Lower lobe of right lung (tissue), 2 donors: ENCODE measurements at regions not wholly inside any gene's neighbourhood (a gene's known extent, or its start where the extent isn't known, plus 50 kb on each side); places are given as distances from the start of the nearest gene placed in this dataset.
"Not testable (repeated sequence)": the region's sequence is repeated elsewhere in the genome, so short reads cannot be mapped to it uniquely, and the experiment has no call there.

Source experiments
- ATAC-seq, 2 donors: fragments of 200-7000 bp; cut with Tn5 transposase; one replicate each; pipeline ENCODE4 v1.9.1; 2020 to 2022; ENCODE audit warnings: mild to moderate bottlenecking in 2 of 2, moderate library complexity in 2 of 2
- DNase-seq: peaks from one replicate; pipeline ENCODE4 v3.0.0-alpha.2; 2020
- H3K27ac ChIP-seq: fragments of 200-600 bp; one replicate; pipeline ENCODE4 v1.8.0; 2022
- H3K27me3 ChIP-seq: fragments of 200-600 bp; one replicate; pipeline ENCODE4 v1.8.0; 2022; ENCODE audit warnings: low read depth
- H3K36me3 ChIP-seq: fragments of 200-600 bp; one replicate; pipeline ENCODE4 v1.8.0; 2022; ENCODE audit warnings: mild to moderate bottlenecking
- H3K4me1 ChIP-seq: fragments of 200-600 bp; one replicate; pipeline ENCODE4 v1.8.0; 2022
- H3K4me3 ChIP-seq: fragments of 200-600 bp; one replicate; pipeline ENCODE4 v1.8.0; 2022; ENCODE audit warnings: mild to moderate bottlenecking
- H3K9me3 ChIP-seq: fragments of 200-600 bp; one replicate; pipeline ENCODE4 v1.8.0; 2022
- CTCF ChIP-seq: fragments of 200-600 bp; IDR thresholded peaks from one replicate; pipeline ENCODE4 v1.8.0; 2022; ENCODE audit warnings: antibody characterized with exemption, mild to moderate bottlenecking
- intact Hi-C: fragments of 100-400 bp; cut with DNase I; formaldehyde crosslinking; loops from one replicate; pipeline ENCODE4 v1.11.0; 2022
- donor health status: DM: no; HTN: yes; CAD: no; lungs with severe emphysema.

- no peak for ATAC-seq
- DNase-seq, result no peak
- Histone ChIP-seq H3K27me3 (no peaks in the 10 kb centered on the region), H3K36me3 (no peaks in the 10 kb centered on the region), H3K4me1 (peaks cover 9% of the 10 kb centered on the region), H3K27ac (peak overlapping the region; percentile 100), H3K9me3 (no peaks in the 10 kb centered on the region), H3K4me3 (peak overlapping the region; percentile 81)
- no peak for TF ChIP-seq CTCF
- intact Hi-C loops, result no loop called here
These were observed 69.1 kb upstream of the EP300 start for GRCh38 chr22:41023299-41023623.

GRCh38 chr22:41028841-41029240 lies 63.6 kb upstream of the EP300 start:
- Histone ChIP-seq H3K36me3 (no peaks in the 10 kb centered on the region), H3K27me3 (no peaks in the 10 kb centered on the region), H3K9me3 (no peaks in the 10 kb centered on the region), H3K4me1 (peaks cover 10% of the 10 kb centered on the region), H3K27ac (peak overlapping the region; percentile 53), H3K4me3 (no peak overlapping the region)
- ATAC-seq, result peak; percentile 73 to 78
- no peak for TF ChIP-seq CTCF
- DNase-seq, result no peak
- intact Hi-C loops, result no loop called here

GRCh38 chr22:41030891-41031290 lies 61.5 kb upstream of the EP300 start:
- Histone ChIP-seq H3K27ac (no peak overlapping the region), H3K9me3 (no peaks in the 10 kb centered on the region), H3K36me3 (no peaks in the 10 kb centered on the region), H3K4me1 (peaks cover 10% of the 10 kb centered on the region), H3K4me3 (no peak overlapping the region), H3K27me3 (no peaks in the 10 kb centered on the region)
- ATAC-seq, result no peak
- intact Hi-C loops, result no loop called here
- TF ChIP-seq CTCF, result no peak
- no peak for DNase-seq

- no peaks in the 10 kb centered on the region for H3K4me1 ChIP-seq
- intact Hi-C loops, result no loop called here
- ATAC-seq (no peak), DNase-seq (no peak)
- no peak overlapping the region for H3K27ac ChIP-seq
- H3K36me3 ChIP-seq, result no peaks in the 10 kb centered on the region
- TF ChIP-seq CTCF, result no peak
- no peaks in the 10 kb centered on the region for H3K27me3 ChIP-seq
- H3K4me3 ChIP-seq, result no peak overlapping the region
- no peaks in the 10 kb centered on the region for H3K9me3 ChIP-seq
These were observed 57.7 kb upstream of the EP300 start for GRCh38 chr22:41034706-41035105.

GRCh38 chr22:41036924-41037323 lies 55.5 kb upstream of the EP300 start:
- no peak for TF ChIP-seq CTCF
- no peaks in the 10 kb centered on the region for H3K27me3 ChIP-seq
- no peak for DNase-seq

GRCh38 chr22:41038732-41039131 lies 53.7 kb upstream of the EP300 start:
- Histone ChIP-seq H3K4me1 (no peaks in the 10 kb centered on the region), H3K9me3 (no peaks in the 10 kb centered on the region), H3K27ac (no peak overlapping the region), H3K36me3 (no peaks in the 10 kb centered on the region), H3K4me3 (no peak overlapping the region), H3K27me3 (no peaks in the 10 kb centered on the region)
- TF ChIP-seq CTCF, result no peak
- peak; percentile 49 to 72 for ATAC-seq
- DNase-seq, result no peak
- intact Hi-C loops, result no loop called here

More at GRCh38 chr22:41036924-41037323, 55.5 kb upstream of the EP300 start:
- no peaks in the 10 kb centered on the region for H3K4me1 ChIP-seq
- no peaks in the 10 kb centered on the region for H3K9me3 ChIP-seq
- no peak overlapping the region for H3K4me3 ChIP-seq
- no peak for ATAC-seq
- intact Hi-C loops, result no loop called here
- H3K27ac ChIP-seq, result no peak overlapping the region
- H3K36me3 ChIP-seq, result no peaks in the 10 kb centered on the region

GRCh38 chr22:41039641-41040040 lies 52.8 kb upstream of the EP300 start:
- ATAC-seq, H3K27me3 ChIP-seq, H3K4me1 ChIP-seq, H3K4me3 ChIP-seq, H3K9me3 ChIP-seq, intact Hi-C loops, H3K27ac ChIP-seq, H3K36me3 ChIP-seq, DNase-seq: not testable (repeated sequence)
